Forelimb muscle (tissue), 1 donor: ENCODE measurements at regions not wholly inside any gene's neighbourhood (a gene's known extent, or its start where the extent isn't known, plus 50 kb on each side); places are given as distances from the start of the nearest gene placed in this dataset.
"Not testable (repeated sequence)": the region's sequence is repeated elsewhere in the genome, so short reads cannot be mapped to it uniquely, and the experiment has no call there.

Experiments used
- DNase-seq: peaks from one replicate; pipeline ENCODE4 v3.0.0-alpha.2; 2013; ENCODE audit warnings: low read depth

DNA sequence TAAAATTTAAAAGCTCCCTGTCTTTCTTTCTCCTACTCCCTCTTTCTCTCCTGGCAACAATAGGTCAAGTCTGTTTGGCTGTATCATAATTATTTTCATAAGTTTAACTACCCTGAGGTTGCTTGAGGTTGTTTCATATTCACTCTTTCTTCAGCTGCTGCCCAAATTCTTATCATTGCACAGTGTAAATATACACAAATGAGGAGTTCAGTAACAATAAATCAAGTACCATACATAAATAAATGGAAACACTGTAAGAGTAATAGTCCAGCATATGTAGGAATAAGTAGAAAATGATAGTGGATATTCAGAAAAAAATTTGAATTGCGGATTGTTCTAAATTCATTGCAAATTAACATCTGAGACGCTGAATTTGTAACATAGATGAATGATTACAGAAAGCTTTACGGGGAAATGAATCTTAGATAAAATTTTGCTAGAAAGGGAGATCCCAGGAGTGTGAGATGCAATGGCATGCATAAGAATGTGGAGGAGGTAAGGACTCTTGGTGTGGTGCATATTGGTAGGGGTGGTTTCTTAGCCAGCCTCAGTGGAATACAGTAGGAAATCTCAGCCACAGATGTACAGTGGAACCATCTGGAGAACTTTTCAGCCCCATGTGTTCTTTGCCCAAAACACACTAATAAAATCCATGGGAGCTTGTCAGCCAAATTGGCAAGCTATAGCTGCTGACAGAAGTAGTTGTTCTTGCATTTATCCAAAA, 480.7 kb downstream of the HTR1B start:
- DNase-seq: no peak

GRCh38 chr6:76972474-76972873, 490.8 kb downstream of the HTR1B start:
- DNase-seq: no peak

DNA sequence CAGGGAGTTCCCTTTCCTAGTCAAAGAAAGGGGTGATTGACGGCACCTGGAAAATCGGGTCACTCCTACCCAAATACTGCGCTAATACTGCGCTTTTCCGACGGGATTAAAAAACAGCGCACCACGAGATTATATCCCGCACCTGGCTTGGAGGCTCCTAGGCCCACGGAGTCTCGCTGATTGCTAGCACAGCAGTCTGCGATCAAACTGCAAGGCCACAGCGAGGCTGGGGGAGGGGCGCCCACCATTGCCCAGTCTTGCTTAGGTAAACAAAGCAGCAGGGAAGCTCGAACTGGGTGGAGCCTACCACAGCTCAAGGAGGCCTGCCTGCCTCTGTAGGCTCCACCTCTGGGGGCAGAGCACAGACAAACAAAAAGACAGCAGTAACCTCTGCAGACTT, 504.1 kb downstream of the HTR1B start:
- DNase-seq: not testable (repeated sequence)

DNA sequence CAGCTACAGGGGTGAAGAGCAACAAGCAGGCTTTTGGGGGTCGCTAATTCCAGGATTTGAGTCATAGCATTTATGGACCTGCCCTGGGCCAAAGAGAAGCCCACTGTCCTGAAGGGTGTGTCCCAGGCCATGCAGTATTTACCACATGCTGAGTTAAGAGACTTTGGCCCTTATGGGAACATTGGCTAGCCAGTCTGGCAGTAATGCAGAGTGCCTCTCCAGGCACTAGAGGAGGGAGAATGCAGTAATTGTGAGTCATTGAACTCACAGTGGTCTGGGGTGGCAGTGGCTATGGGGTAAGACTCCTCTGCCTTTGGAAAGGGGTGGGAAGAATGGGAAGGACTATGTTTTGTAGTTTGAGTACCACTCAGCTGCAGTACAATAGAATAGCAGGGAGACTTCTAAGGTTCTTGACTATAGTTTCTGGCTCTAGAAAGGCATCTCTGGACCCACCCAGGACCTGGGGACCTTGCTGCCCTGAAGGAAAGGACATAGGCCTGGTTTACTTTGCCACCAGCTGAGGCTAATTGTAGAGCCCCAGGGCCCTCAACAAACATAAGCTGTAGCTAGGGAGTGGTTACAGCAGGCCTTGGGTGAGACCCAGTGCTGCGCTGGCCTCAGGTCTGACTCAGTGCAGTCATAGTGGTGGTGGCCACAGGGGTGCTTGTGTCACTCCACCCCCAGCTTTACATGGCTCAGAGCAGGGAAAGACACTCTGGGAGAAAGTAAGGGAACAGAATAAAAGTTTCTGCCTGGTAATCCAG, 520.9 kb downstream of the HTR1B start:
- no peak for DNase-seq

- no peak for DNase-seq
Observed at GRCh38 chr6:76940191-76940590, 523.1 kb downstream of the HTR1B start.

DNA sequence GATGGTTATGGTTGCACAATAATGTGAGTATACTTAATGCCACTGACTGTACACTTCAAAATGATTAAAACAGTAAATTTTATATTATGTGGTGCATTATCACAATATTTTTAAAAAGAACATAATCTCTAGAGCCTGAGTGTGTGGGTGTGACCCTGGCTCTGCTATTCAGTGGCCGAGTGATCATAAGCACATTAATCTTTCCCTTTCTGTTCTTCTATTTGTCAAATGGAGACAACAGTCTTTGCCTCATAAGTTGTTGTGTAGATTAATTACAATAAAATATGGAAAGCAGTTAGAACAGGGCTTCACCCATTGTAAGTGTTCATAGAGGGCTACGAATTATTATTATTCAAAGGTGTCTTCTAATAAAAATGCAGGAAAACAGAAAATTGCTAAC, 548.6 kb downstream of the HTR1B start:
- no peak for DNase-seq

GRCh38 chr6:76905541-76905940, 557.8 kb downstream of the HTR1B start:
- not testable (repeated sequence) for DNase-seq

GRCh38 chr6:76892542-76892941, 570.7 kb downstream of the HTR1B start:
- no peak for DNase-seq

DNA sequence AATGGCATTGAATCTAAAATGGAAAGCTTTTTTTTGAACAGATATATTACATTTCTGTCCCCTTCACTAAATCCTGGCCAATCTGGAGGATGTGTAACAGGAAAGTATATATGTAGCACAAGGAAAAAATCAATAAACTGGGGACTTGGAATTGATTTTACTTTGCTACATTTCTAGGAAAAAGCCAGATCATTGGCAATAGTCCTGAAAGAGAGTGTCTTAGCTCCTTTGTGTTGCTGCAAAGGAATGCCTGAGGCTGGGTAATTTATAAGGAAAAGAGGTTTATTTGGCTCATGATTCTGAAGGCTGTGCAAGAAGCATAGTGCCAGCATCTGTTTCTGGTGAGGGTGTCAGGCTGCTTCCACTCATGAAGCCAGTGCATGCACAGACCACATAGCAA, 574.9 kb downstream of the HTR1B start:
- DNase-seq: peak; percentile 47

DNA sequence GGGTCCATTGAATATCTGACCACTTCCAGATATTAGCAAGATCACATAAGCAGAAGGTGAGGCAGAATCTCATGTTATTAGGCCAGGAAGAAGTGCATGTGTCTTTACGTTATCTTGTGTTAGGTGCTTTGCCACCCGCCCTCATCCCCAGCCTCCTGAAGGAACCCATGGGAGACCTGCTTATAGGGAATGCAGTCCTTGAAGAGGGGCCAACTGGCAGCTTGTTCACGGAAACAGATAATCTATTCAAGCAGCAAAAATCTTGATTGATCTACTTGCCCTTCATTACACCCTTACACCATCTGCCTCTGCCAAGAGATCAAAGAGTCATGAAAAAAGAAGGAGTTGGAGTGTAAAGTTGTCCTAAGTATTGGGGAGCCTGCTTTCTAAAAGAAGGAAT, 576.4 kb downstream of the HTR1B start:
- no peak for DNase-seq

DNA sequence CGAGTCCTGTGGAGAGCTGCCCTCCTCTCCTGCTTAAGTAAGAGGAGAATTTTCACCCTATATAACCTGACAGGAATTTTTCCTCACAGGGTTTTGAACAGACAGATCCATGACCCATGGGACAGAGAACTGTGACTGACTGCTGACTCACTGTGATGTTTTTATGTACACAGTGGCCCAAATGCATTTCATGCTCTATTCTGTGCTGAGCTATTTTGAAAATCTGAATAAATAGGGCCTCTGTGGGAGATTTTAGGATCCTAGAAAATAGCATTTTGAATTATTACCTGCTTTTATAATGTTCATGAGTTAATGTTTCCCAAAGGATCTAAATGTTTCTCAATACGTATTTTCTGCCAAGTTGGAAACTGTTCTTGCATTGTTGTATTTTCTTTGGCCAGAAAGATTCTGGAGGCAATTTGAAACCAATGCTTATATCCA, 577.4 kb downstream of the HTR1B start:
- peak; percentile 62 for DNase-seq

GRCh38 chr6:76881414-76881813, 581.9 kb downstream of the HTR1B start:
- no peak for DNase-seq

DNA sequence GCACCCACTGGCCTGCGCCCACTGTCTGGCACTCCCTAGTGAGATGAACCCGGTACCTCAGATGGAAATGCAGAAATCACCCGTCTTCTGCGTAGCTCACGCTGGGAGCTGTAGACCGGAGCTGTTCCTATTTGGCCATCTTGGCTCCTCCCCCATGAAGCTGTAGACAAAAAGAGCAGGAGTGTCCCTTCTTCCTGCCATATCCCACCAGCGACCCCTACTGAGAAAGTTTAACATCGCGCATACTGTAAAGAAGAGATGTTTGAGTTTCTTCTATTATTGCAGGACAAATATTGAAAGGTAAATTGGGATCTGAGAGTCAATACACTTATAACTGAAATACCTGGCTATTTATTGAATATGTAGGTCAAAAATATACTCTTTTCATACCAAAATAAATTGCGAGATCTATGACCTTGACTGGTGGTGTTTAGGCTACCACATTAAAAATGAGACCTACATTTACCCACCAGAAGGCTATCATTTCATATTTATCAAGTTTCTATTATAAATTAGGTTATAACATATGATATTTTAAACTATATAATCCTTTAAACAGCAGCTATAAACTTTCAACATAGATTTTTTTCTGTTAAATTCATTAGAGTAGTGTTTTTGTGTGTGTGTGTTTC, 586.3 kb downstream of the HTR1B start:
- no peak for DNase-seq

DNA sequence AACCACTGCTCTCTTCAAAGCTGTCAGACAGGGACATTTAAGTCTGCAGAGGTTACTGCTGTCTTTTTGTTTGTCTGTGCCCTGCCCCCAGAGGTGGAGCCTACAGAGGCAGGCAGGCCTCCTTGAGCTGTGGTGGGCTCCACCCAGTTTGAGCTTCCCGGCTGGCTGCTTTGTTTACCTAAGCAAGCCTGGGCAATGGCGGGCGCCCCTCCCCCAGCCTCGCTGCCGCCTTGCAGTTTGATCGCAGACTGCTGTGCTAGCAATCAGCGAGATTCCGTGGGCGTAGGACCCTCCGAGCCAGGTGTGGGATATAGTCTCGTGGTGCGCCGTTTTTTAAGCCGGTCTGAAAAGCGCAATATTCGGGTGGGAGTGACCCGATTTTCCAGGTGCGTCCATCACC, 586.9 kb downstream of the HTR1B start:
- not testable (repeated sequence) for DNase-seq

DNA sequence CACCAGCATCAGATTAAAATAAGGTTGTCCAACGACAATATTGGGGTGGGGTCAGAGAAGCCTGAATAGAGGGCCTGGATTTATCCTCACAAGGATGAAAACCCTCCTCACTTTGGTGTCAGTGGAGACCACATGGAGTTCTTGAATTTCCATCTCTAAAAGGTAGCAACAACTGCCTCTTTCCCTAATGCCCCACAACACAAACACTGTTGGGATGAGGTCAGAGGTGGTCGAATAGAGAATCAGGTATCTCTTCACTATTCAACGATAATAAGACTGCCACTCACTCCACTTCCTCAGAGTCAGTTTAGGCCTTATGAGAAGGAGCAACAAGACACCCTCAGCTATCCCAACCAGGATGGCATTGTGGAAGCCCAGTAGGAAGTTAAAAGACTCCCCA, 596.1 kb downstream of the HTR1B start:
- no peak for DNase-seq

DNA sequence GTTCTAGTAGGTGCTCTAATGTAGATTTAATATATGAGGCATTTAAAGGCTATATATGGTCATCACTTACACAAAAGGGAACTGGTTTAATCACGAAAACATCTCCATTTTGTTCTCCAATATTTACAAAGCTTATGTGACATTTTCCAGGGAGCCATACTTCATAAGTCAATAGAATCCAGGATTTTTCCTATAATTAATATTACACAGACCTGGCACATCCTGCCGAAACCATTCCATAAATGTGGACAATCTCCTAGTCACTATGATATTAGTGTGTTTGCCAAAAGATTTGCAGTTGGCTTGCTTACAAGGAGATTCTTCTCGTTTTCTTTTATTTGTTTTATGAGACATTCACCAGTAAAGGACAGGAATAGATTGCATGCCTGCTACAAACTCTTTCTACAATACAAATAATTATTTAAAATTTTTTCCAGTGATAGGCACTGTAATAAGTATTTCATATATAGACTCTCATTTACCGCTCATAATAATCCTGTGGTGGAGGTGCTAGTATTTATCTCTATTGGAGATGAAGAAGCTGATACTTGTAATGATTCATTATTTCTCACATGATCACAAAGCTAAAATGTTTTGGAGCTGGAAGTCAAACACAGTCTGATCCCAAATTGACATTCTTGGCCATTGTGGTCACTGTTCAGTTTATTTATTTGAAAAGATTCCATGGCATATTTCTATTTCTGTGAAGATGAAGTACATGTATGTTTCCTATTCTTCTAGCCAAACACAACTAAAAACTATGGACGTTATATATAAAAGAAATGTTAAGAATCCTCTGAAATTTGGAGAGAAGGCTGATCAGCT, 597.0 kb downstream of the HTR1B start:
- DNase-seq: no peak

- no peak for DNase-seq
Observed at GRCh38 chr6:76862936-76863335, 600.4 kb downstream of the HTR1B start.

DNA sequence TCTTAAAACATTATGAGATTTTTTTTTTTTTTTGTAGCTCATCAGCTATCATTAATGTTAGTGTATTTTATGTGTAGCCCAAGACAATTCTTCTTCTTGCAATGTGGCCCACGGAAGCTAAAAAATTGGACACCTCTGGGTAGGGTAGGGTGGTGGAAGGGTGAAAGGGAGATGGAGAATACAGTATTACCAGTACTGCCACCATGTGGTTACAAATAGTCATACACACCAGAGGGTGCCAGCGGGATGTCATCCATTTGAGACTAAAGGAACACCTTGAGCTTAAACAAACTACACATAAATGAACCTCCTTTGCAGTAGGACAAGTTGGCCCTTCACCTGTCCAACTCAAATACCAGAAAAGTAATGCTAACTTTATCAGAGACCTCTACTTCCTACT, 601.9 kb downstream of the HTR1B start:
- no peak for DNase-seq

DNA sequence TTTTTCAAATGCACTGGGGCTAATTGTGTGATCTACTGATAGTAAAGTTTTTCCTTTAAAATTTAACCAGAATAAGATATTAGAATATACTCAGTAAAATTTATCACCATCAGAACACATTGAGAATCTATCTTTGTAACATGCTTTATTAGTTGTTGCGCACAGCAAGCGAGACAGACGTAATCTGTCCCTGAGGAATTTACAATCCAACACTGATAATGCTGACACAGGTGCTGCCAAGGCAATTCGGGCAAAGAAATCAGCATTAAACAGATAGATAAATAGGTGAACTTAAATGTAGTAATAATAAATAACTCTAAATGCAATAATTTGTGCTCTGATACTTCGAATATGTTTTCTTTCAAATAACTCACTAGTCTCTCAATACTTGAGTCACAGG, 607.2 kb downstream of the HTR1B start:
- no peak for DNase-seq

DNA sequence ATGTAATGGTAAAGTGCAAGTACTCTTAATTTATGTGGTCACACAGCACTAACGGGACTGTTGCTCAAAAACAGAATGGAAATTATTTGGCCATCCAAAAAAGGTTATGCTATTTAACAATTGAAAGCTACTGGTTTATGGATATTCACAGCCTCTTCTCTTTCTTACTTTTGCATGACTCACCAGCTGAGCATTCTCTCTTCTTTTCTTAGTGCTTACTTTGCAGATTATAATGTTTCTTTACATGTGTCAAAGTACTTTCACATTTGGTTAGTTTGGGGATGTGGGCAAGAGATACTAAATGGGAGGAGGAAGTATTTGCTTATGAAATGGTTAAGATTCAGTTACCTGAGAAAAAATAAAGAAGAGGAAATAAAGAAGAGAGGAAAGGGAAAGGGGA, 610.5 kb downstream of the HTR1B start:
- no peak for DNase-seq

- not testable (repeated sequence) for DNase-seq
Observed at GRCh38 chr6:76849274-76849970, 613.9 kb downstream of the HTR1B start.
